Activated T-helper 1 cell treated with anti-CD3 and anti-CD28 coated beads, Interleukin-12 subunit alpha, Interleukin-12 subunit beta, Interleukin-2, Interleukin-4 antibody, amounts not matched to agents 30 ng/mL and 10 ng/mL and 1 ng/mL, durations not matched to agents 14 hours and 24 hours and 36 hours (primary cell): ENCODE measurements at regions not wholly inside any gene's neighbourhood (a gene's known extent, or its start where the extent isn't known, plus 50 kb on each side); places are given as distances from the start of the nearest gene placed in this dataset.

Source experiments
- DNase-seq: peaks from one replicate; pipeline ENCODE4 v3.0.0; 2021; ENCODE audit warnings: low spot score
- H3K27ac Mint-ChIP-seq: one replicate; pipeline ENCODE4 v1.8.0; 2021; ENCODE audit warnings: mild to moderate bottlenecking, mixed read lengths
- H3K27me3 Mint-ChIP-seq: one replicate; pipeline ENCODE4 v1.8.0; 2022; ENCODE audit warnings: mild to moderate bottlenecking, moderate library complexity, mixed read lengths; ENCODE audit not compliant: insufficient read depth
- H3K36me3 Mint-ChIP-seq: one replicate; pipeline ENCODE4 v1.8.0; 2021; ENCODE audit warnings: low read depth, mixed read lengths
- H3K4me1 Mint-ChIP-seq: one replicate; pipeline ENCODE4 v1.8.0; 2021; ENCODE audit warnings: low read depth, mixed read lengths
- H3K4me3 Mint-ChIP-seq: one replicate; pipeline ENCODE4 v1.8.0; 2021; ENCODE audit warnings: mild to moderate bottlenecking, moderate library complexity, mixed read lengths
- H3K9me3 Mint-ChIP-seq: one replicate; pipeline ENCODE4 v1.8.0; 2021; ENCODE audit warnings: mixed read lengths
- intact Hi-C: fragments of 100-400 bp; cut with micrococcal nuclease; formaldehyde crosslinking; loops from one replicate; pipeline ENCODE4 v1.15.1; 2024

DNA sequence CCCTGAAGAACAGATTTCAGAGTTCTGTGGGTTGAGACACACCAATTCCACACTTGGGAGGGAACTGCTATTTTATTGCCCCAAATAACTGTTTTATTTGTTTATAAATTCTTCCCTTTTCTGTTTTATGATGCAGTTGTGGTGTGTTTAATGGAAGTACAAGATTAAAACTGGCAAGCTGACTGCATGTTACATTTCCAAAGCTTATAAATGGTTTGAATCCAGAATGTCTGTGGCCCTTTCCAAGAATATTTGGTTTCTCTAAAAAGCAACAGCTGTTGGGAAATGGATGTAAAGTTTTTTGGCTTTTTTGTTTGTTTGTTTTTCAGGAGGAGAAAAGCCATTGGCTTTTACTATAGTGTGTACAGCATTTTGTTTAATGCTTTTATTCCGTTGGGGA lies 234.5 kb downstream of the MTX2 start:
- no peaks in the 10 kb centered on the region for H3K36me3 Mint-ChIP-seq
- intact Hi-C loops = no loop called here
- no peak for DNase-seq
- peaks cover 25% of the 10 kb centered on the region for H3K27me3 Mint-ChIP-seq
- no peak overlapping the region for H3K4me3 Mint-ChIP-seq
- H3K9me3 Mint-ChIP-seq = no peaks in the 10 kb centered on the region
- H3K4me1 Mint-ChIP-seq = peaks cover 5% of the 10 kb centered on the region
- no peak overlapping the region for H3K27ac Mint-ChIP-seq

DNA sequence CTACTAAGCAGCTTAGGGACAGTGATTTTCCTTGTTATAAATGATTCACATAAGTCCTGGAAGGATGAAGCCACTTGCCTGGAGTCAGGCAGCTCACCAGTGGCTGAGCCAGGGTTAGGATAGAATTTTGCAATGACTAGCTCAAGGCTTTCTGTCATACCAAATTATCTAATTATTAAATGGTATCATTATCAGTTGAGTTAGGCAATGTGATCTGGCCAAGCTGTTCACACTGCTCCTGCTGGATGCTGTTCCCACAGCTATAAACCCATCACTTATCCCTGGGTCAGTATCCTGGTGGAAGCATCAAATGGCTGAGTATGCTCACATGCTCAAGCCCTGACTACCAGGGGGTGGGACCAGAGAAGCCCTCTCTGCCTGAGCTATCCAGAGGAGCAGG lies 235.2 kb downstream of the MTX2 start:
- Mint-ChIP-seq H3K27ac (no peak overlapping the region), H3K36me3 (no peaks in the 10 kb centered on the region), H3K9me3 (no peaks in the 10 kb centered on the region), H3K27me3 (peaks cover 22% of the 10 kb centered on the region), H3K4me3 (no peak overlapping the region), H3K4me1 (peaks cover 5% of the 10 kb centered on the region)
- intact Hi-C loops = no loop called here
- no peak for DNase-seq

- no peak for DNase-seq
- Mint-ChIP-seq H3K9me3 (no peaks in the 10 kb centered on the region), H3K27ac (no peak overlapping the region), H3K36me3 (no peaks in the 10 kb centered on the region), H3K4me3 (no peak overlapping the region), H3K4me1 (peaks cover 5% of the 10 kb centered on the region), H3K27me3 (peaks cover 10% of the 10 kb centered on the region)
- intact Hi-C loops = no loop called here
These were observed 238.5 kb downstream of the MTX2 start for GRCh38 chr2:176507786-176508185.

- DNase-seq = no peak
- Mint-ChIP-seq H3K4me3 (no peak overlapping the region), H3K27ac (no peak overlapping the region), H3K4me1 (peaks cover 5% of the 10 kb centered on the region), H3K36me3 (no peaks in the 10 kb centered on the region), H3K27me3 (peaks cover 10% of the 10 kb centered on the region), H3K9me3 (no peaks in the 10 kb centered on the region)
- intact Hi-C loops = no loop called here
These were observed 239.1 kb downstream of the MTX2 start for GRCh38 chr2:176508374-176508773.

- Mint-ChIP-seq H3K27ac (no peak overlapping the region), H3K36me3 (no peaks in the 10 kb centered on the region), H3K4me1 (peaks cover 5% of the 10 kb centered on the region), H3K27me3 (peaks cover 8% of the 10 kb centered on the region), H3K9me3 (no peaks in the 10 kb centered on the region), H3K4me3 (no peak overlapping the region)
- DNase-seq = no peak
- intact Hi-C loops = loop anchor here (1.0 kb wide), 2 partner anchors 18 to 74 kb away; no protein-coding TSS in a partner anchor
These were observed 239.9 kb downstream of the MTX2 start for GRCh38 chr2:176508984-176509740.

DNA sequence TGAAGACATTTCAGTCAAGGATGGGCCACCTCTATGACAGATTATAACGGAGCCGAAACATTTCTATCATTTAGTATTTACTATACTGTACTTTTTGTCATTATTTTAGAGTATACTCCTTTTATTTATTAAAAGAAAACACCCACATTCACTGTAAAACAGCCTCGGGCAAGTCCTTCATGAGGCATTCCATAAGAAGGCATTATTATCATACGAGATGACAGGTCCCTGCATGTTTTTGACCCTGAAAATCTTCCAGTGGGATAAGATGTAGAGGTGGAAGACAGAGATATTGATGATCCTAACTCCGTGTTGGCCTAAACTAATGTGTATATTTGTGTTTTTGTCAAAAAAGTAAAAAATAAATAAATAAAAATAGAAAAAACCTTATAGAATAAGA lies 245.0 kb downstream of the MTX2 start:
- no peaks in the 10 kb centered on the region for H3K36me3 Mint-ChIP-seq
- peaks cover 7% of the 10 kb centered on the region for H3K27me3 Mint-ChIP-seq
- H3K4me3 Mint-ChIP-seq = no peak overlapping the region
- peaks cover 5% of the 10 kb centered on the region for H3K4me1 Mint-ChIP-seq
- intact Hi-C loops = no loop called here
- no peak for DNase-seq
- no peaks in the 10 kb centered on the region for H3K9me3 Mint-ChIP-seq
- no peak overlapping the region for H3K27ac Mint-ChIP-seq

GRCh38 chr2:176514805-176515500 lies 245.7 kb downstream of the MTX2 start:
- Mint-ChIP-seq H3K27ac (no peak overlapping the region), H3K9me3 (no peaks in the 10 kb centered on the region), H3K4me3 (no peak overlapping the region), H3K36me3 (no peaks in the 10 kb centered on the region), H3K27me3 (peaks cover 7% of the 10 kb centered on the region), H3K4me1 (peaks cover 5% of the 10 kb centered on the region)
- DNase-seq = no peak
- intact Hi-C loops = no loop called here

- DNase-seq = no peak
- Mint-ChIP-seq H3K4me3 (no peak overlapping the region), H3K9me3 (no peaks in the 10 kb centered on the region), H3K36me3 (no peaks in the 10 kb centered on the region), H3K27ac (no peak overlapping the region), H3K27me3 (peaks cover 8% of the 10 kb centered on the region), H3K4me1 (peaks cover 5% of the 10 kb centered on the region)
- intact Hi-C loops = no loop called here
These were observed 246.9 kb downstream of the MTX2 start for GRCh38 chr2:176516051-176516602.

DNA sequence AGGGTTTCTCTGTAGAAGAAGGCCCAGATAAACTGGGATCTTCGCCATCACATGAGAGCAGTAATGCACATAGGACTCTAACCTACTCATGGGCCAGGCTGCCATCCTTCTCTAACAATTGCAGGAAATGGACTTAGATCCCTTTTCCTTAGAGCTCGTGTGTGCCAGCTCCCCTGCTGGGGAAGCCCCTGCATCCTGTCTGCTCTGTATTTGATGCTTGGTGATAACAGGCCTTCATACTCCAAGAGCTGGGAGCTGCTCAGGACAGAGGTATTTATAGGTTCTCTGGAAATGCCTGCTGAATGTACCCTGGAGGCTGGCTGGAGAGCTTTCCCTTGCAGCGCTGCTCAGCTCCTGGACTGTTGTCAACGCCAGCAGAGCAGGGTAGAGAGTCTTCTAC lies 249.6 kb downstream of the MTX2 start:
- Mint-ChIP-seq H3K4me3 (no peak overlapping the region), H3K36me3 (no peaks in the 10 kb centered on the region), H3K4me1 (peaks cover 5% of the 10 kb centered on the region), H3K27me3 (peaks cover 11% of the 10 kb centered on the region), H3K9me3 (no peaks in the 10 kb centered on the region), H3K27ac (no peak overlapping the region)
- DNase-seq = no peak
- intact Hi-C loops = no loop called here

- no peak for DNase-seq
- no peak overlapping the region for H3K4me3 Mint-ChIP-seq
- no peak overlapping the region for H3K27ac Mint-ChIP-seq
- H3K4me1 Mint-ChIP-seq = no peaks in the 10 kb centered on the region
- H3K9me3 Mint-ChIP-seq = no peaks in the 10 kb centered on the region
- intact Hi-C loops = no loop called here
- H3K27me3 Mint-ChIP-seq = peaks cover 7% of the 10 kb centered on the region
- no peaks in the 10 kb centered on the region for H3K36me3 Mint-ChIP-seq
These were observed 252.8 kb downstream of the MTX2 start for GRCh38 chr2:176521878-176522670.

GRCh38 chr2:176525086-176525485 lies 255.8 kb downstream of the MTX2 start:
- no peaks in the 10 kb centered on the region for H3K36me3 Mint-ChIP-seq

DNA sequence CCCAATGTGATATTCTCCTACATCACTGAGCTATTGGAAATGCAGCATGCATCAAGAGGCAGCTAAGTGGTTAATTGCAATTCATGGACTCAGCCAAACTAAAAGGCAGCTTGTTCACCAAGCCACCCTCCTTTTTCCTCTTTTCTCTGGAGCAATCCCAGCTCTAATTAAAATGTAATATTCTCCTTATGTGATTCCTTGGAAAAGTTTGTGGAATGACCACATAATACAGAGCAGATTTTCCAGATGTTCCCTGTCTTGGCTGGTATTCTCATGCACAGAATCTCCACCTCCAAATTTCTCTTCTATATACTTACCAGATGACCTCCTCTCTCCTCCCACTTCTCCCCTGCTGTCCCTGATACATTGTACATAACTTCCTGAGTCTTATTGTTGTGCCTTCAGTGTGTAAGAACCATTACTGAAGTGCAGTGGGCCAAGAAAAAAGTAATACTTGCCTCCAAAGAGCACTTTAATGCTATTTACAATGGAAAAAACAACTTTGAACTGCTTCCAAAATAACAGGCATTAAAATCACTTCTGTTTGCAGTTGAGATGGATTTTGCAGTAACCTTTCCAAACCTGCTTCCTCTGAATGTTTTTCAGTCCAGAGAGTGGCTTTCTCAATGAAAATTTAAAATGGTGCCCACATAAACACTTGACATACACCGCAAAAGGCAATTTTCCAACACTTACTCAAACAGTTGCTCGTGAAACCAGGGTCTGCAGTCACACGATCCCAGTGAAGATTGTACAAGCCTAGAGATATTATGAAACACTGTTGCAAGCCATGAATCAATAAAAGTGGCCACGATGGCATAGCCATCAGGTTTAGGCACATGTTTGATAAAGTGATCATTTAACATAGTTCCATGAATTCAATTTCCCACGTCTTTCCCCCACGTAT lies 258.0 kb downstream of the MTX2 start:
- H3K9me3 Mint-ChIP-seq = no peaks in the 10 kb centered on the region
- peaks cover 10% of the 10 kb centered on the region for H3K27me3 Mint-ChIP-seq
- no peaks in the 10 kb centered on the region for H3K36me3 Mint-ChIP-seq
- DNase-seq = no peak
- H3K4me1 Mint-ChIP-seq = no peaks in the 10 kb centered on the region
- intact Hi-C loops = no loop called here
- no peak overlapping the region for H3K27ac Mint-ChIP-seq
- H3K4me3 Mint-ChIP-seq = no peak overlapping the region

More at GRCh38 chr2:176525086-176525485, 255.8 kb downstream of the MTX2 start:
- DNase-seq = no peak
- H3K4me3 Mint-ChIP-seq = no peak overlapping the region
- peaks cover 12% of the 10 kb centered on the region for H3K27me3 Mint-ChIP-seq
- no peaks in the 10 kb centered on the region for H3K9me3 Mint-ChIP-seq
- intact Hi-C loops = no loop called here
- no peak overlapping the region for H3K27ac Mint-ChIP-seq
- H3K4me1 Mint-ChIP-seq = no peaks in the 10 kb centered on the region
